ENCODE measurements at regions not wholly inside any gene's neighbourhood (a gene's known extent, or its start where the extent isn't known, plus 50 kb on each side); places are given as distances from the start of the nearest gene placed in this dataset.
"Not testable (repeated sequence)": the region's sequence is repeated elsewhere in the genome, so short reads cannot be mapped to it uniquely, and the experiment has no call there.

GRCh38 chr12:127165567-127166392 lies 1101.2 kb upstream of the TMEM132C start:
- H3K9me3 ChIP-seq: no peaks in the 10 kb centered on the region
- no peaks in the 10 kb centered on the region for H3K4me1 ChIP-seq
- DNase-seq: peak; percentile 41 to 94 (median 85)
- peak overlapping the region; percentile 35 to 56 (median 42) for H3K4me3 ChIP-seq
- peak in 1 of 2 donors; percentile 24 for TF ChIP-seq POLR2A (IDR thresholded peaks at IDR 0.05)
- TF ChIP-seq CTCF (IDR thresholded peaks at IDR 0.05): no peak
- peak overlapping the region; percentile 35 to 74 (median 64) for H3K27ac ChIP-seq
- no peaks in the 10 kb centered on the region for H3K36me3 ChIP-seq
- H3K27me3 ChIP-seq: no peaks in the 10 kb centered on the region

- H3K9me3 ChIP-seq: no peaks in the 10 kb centered on the region
- no peaks in the 10 kb centered on the region for H3K36me3 ChIP-seq
- no peak for DNase-seq
- TF ChIP-seq CTCF (IDR thresholded peaks at IDR 0.05): no peak
- no peak for TF ChIP-seq POLR2A (IDR thresholded peaks at IDR 0.05)
- no peaks in the 10 kb centered on the region for H3K4me1 ChIP-seq
- no peak overlapping the region for H3K4me3 ChIP-seq
- no peak overlapping the region for H3K27ac ChIP-seq
- no peaks in the 10 kb centered on the region for H3K27me3 ChIP-seq
Measured at GRCh38 chr12:127169321-127170181, 1097.4 kb upstream of the TMEM132C start.

DNA sequence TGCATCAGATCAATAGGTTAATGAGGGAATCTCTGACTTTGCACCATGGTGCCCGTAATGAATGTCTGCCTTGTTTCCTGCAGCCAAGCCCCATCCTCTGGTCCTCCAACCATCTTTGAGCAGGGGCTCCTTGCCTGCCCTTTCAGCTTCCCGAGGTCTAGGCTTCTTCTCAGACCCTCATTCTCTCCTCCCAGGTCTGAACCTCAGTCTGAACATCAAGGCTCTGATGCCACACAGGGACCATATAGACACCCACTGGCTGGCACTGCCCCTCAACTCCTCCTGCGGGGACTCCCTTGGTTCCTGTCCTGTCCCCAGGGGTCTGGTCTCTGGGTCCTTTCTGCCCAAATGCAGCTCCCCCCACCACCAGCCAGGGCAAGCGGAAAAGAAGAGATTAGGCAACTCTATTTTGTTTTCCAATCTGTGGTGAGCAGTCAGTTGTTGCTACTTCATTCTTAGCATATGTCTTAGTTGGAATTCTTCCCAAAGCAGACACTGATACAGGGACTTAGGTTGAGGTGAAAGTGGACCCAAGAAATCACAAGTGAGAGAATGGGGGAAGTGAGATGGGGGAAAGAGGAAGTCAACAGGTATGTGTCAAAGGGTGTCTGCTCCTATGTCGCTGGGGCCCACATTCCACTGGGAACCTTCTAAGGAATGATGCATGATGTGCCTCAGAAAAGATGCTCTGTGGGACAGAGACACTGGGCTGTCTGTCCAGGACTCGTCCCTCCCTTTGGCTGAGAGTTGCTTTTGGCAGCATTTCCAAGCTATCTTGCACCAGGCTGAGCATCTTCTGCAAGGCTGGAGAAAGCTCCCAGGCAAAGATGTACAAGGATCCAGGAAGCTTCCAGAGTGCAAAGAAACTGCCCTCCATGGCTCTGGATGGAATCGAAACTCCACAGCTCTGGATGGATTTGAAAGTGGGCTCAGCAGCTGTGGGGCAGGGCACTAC lies 1096.5 kb upstream of the TMEM132C start:
- no peak for DNase-seq
- H3K4me1 ChIP-seq: no peaks in the 10 kb centered on the region
- no peaks in the 10 kb centered on the region for H3K27me3 ChIP-seq
- TF ChIP-seq POLR2A (IDR thresholded peaks at IDR 0.05) (no peak), CTCF (IDR thresholded peaks at IDR 0.05) (no peak)
- H3K9me3 ChIP-seq: no peaks in the 10 kb centered on the region
- H3K27ac ChIP-seq: no peak overlapping the region
- H3K4me3 ChIP-seq: no peak overlapping the region
- H3K36me3 ChIP-seq: no peaks in the 10 kb centered on the region

DNA sequence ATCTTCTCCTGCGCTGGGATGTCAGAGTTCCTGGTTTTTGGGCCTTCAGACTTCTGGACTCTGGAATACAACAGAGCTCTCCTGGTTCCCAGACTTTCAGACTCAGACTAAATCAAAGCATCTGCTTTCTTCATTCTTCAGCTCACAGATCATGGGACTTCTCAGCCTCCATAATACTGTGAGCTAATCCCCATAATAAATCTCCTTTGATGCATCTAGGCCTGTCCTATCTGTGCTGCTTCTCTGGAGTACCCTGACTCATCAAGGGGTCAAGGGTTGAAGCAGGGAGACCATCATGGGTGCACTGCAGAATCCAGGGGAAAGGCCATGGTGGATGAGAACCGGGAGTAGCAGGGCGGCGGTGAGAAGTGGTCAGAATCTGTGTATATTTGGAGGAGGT lies 1094.1 kb upstream of the TMEM132C start:
- Histone ChIP-seq H3K4me1 (no peaks in the 10 kb centered on the region), H3K27me3 (no peaks in the 10 kb centered on the region), H3K27ac (no peak overlapping the region), H3K36me3 (no peaks in the 10 kb centered on the region), H3K9me3 (peaks cover 0 to 11% (median 0%) of the 10 kb centered on the region in 4 donors), H3K4me3 (no peak overlapping the region)
- DNase-seq: no peak
- TF ChIP-seq CTCF (IDR thresholded peaks at IDR 0.05) (no peak), POLR2A (IDR thresholded peaks at IDR 0.05) (no peak)

DNA sequence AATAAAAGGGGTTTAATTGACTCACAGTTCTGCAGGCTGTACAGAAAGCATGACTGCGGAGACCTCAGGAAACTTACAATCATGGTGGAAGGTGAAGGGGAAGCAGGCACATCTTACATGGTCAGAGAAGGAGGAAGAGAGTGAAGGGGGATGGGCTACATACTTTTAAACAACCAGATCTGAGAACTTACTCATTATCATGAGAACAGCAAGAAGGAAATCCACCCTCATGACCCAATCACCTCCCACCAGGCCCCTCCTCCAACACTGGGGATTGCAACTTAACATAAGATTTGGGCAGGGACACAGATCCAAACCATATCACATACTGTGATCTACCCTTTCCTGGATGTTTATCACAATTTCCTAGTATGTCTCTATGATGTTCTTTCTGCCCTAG lies 1093.0 kb upstream of the TMEM132C start:
- not testable (repeated sequence) for DNase-seq, H3K27me3 ChIP-seq, H3K4me1 ChIP-seq, H3K4me3 ChIP-seq, H3K36me3 ChIP-seq, H3K27ac ChIP-seq
- H3K9me3 ChIP-seq: peaks cover 0 to 11% (median 0%) of the 10 kb centered on the region in 4 donors
